ENCODE measurements at regions not wholly inside any gene's neighbourhood (a gene's known extent, or its start where the extent isn't known, plus 50 kb on each side); places are given as distances from the start of the nearest gene placed in this dataset.

- Histone ChIP-seq H3K4me3 (ENCODE audit: control insufficient read depth in 1 of 7, extremely low read depth in 1 of 7, insufficient read depth in 4 of 7, low read depth in 2 of 7, low read length in 6 of 7) (no peak overlapping the region), H3K9me3 (ENCODE audit: control extremely low read depth in 1 of 5, control insufficient read depth in 4 of 5, insufficient read depth in 2 of 5, low read depth in 1 of 5, low read length in 4 of 5) (peaks cover 0 to 4% (median 0%) of the 10 kb centered on the region in 5 experiments), H3K36me3 (ENCODE audit: control insufficient read depth in 4 of 4, insufficient read depth in 4 of 4, low read length in 3 of 4) (no peaks in the 10 kb centered on the region), H3K27ac (ENCODE audit: insufficient read depth in 1 of 2, low read depth in 1 of 2, low read length in 2 of 2, poor library complexity in 1 of 2, severe bottlenecking in 2 of 2) (no peak overlapping the region), H3K4me1 (ENCODE audit: control extremely low read depth in 1 of 4, control insufficient read depth in 4 of 4, insufficient read depth in 4 of 4, low read length in 3 of 4) (no peaks in the 10 kb centered on the region), H3K27me3 (replicated peaks in 2 of 5; ENCODE audit: control insufficient read depth in 4 of 5, insufficient read depth in 5 of 5, low read length in 4 of 5) (no peaks in the 10 kb centered on the region)
- WGBS (ENCODE audit: insufficient coverage) = no CpG with 5 or more reads among the region's 1 CpG
- POLR2A ChIA-PET = no interaction called here
- DNase-seq = no peak
- CTCF ChIA-PET = no interaction called here
These were observed 1114.4 kb downstream of the SLC16A7 start for GRCh38 chr12:60710246-60710645.

GRCh38 chr12:60714141-60714900 lies 1118.5 kb downstream of the SLC16A7 start:
- H3K4me3 ChIP-seq (ENCODE audit: control insufficient read depth in 1 of 7, extremely low read depth in 1 of 7, insufficient read depth in 4 of 7, low read depth in 2 of 7, low read length in 6 of 7) = no peak overlapping the region
- no peak for DNase-seq
- no peaks in the 10 kb centered on the region for H3K27me3 ChIP-seq (replicated peaks in 2 of 5; ENCODE audit: control insufficient read depth in 4 of 5, insufficient read depth in 5 of 5, low read length in 4 of 5)
- no peak overlapping the region for H3K27ac ChIP-seq (ENCODE audit: insufficient read depth in 1 of 2, low read depth in 1 of 2, low read length in 2 of 2, poor library complexity in 1 of 2, severe bottlenecking in 2 of 2)
- POLR2A ChIA-PET = no interaction called here
- CTCF ChIA-PET = no interaction called here
- WGBS (ENCODE audit: insufficient coverage) = no CpG with 5 or more reads among the region's 5 CpGs
- H3K36me3 ChIP-seq (ENCODE audit: control insufficient read depth in 4 of 4, insufficient read depth in 4 of 4, low read length in 3 of 4) = no peaks in the 10 kb centered on the region
- no peaks in the 10 kb centered on the region for H3K4me1 ChIP-seq (ENCODE audit: control extremely low read depth in 1 of 4, control insufficient read depth in 4 of 4, insufficient read depth in 4 of 4, low read length in 3 of 4)
- H3K9me3 ChIP-seq (ENCODE audit: control extremely low read depth in 1 of 5, control insufficient read depth in 4 of 5, insufficient read depth in 2 of 5, low read depth in 1 of 5, low read length in 4 of 5) = peaks cover 0 to under 1% (median 0%) of the 10 kb centered on the region in 5 experiments

GRCh38 chr12:60724475-60724874 lies 1128.6 kb downstream of the SLC16A7 start:
- ChIA-PET CTCF (no interaction called here), POLR2A (no interaction called here)
- H3K4me3 ChIP-seq (ENCODE audit: control insufficient read depth in 1 of 7, extremely low read depth in 1 of 7, insufficient read depth in 4 of 7, low read depth in 2 of 7, low read length in 6 of 7) = no peak overlapping the region
- no peaks in the 10 kb centered on the region for H3K4me1 ChIP-seq (ENCODE audit: control extremely low read depth in 1 of 4, control insufficient read depth in 4 of 4, insufficient read depth in 4 of 4, low read length in 3 of 4)
- H3K27ac ChIP-seq (ENCODE audit: insufficient read depth in 1 of 2, low read depth in 1 of 2, low read length in 2 of 2, poor library complexity in 1 of 2, severe bottlenecking in 2 of 2) = no peak overlapping the region
- H3K27me3 ChIP-seq (replicated peaks in 2 of 5; ENCODE audit: control insufficient read depth in 4 of 5, insufficient read depth in 5 of 5, low read length in 4 of 5) = no peaks in the 10 kb centered on the region
- DNase-seq = no peak
- H3K36me3 ChIP-seq (ENCODE audit: control insufficient read depth in 4 of 4, insufficient read depth in 4 of 4, low read length in 3 of 4) = no peaks in the 10 kb centered on the region
- no peaks in the 10 kb centered on the region for H3K9me3 ChIP-seq (ENCODE audit: control extremely low read depth in 1 of 5, control insufficient read depth in 4 of 5, insufficient read depth in 2 of 5, low read depth in 1 of 5, low read length in 4 of 5)
- no CpG with 5 or more reads among the region's 1 CpG for WGBS (ENCODE audit: insufficient coverage)

- no peak for DNase-seq
- POLR2A ChIA-PET = no interaction called here
- H3K4me1 ChIP-seq (ENCODE audit: control extremely low read depth in 1 of 4, control insufficient read depth in 4 of 4, insufficient read depth in 4 of 4, low read length in 3 of 4) = no peaks in the 10 kb centered on the region
- no peaks in the 10 kb centered on the region for H3K27me3 ChIP-seq (replicated peaks in 2 of 5; ENCODE audit: control insufficient read depth in 4 of 5, insufficient read depth in 5 of 5, low read length in 4 of 5)
- H3K4me3 ChIP-seq (ENCODE audit: control insufficient read depth in 1 of 7, extremely low read depth in 1 of 7, insufficient read depth in 4 of 7, low read depth in 2 of 7, low read length in 6 of 7) = no peak overlapping the region
- no peaks in the 10 kb centered on the region for H3K9me3 ChIP-seq (ENCODE audit: control extremely low read depth in 1 of 5, control insufficient read depth in 4 of 5, insufficient read depth in 2 of 5, low read depth in 1 of 5, low read length in 4 of 5)
- H3K36me3 ChIP-seq (ENCODE audit: control insufficient read depth in 4 of 4, insufficient read depth in 4 of 4, low read length in 3 of 4) = no peaks in the 10 kb centered on the region
- no peak overlapping the region for H3K27ac ChIP-seq (ENCODE audit: insufficient read depth in 1 of 2, low read depth in 1 of 2, low read length in 2 of 2, poor library complexity in 1 of 2, severe bottlenecking in 2 of 2)
- CTCF ChIA-PET = no interaction called here
These were observed 1129.2 kb downstream of the SLC16A7 start for GRCh38 chr12:60724984-60725383.

- H3K36me3 ChIP-seq (ENCODE audit: control insufficient read depth in 4 of 4, insufficient read depth in 4 of 4, low read length in 3 of 4) = no peaks in the 10 kb centered on the region
- H3K27me3 ChIP-seq (replicated peaks in 2 of 5; ENCODE audit: control insufficient read depth in 4 of 5, insufficient read depth in 5 of 5, low read length in 4 of 5) = no peaks in the 10 kb centered on the region
- no peak overlapping the region for H3K4me3 ChIP-seq (ENCODE audit: control insufficient read depth in 1 of 7, extremely low read depth in 1 of 7, insufficient read depth in 4 of 7, low read depth in 2 of 7, low read length in 6 of 7)
- no peaks in the 10 kb centered on the region for H3K4me1 ChIP-seq (ENCODE audit: control extremely low read depth in 1 of 4, control insufficient read depth in 4 of 4, insufficient read depth in 4 of 4, low read length in 3 of 4)
- POLR2A ChIA-PET = no interaction called here
- CTCF ChIA-PET = no interaction called here
- no peaks in the 10 kb centered on the region for H3K9me3 ChIP-seq (ENCODE audit: control extremely low read depth in 1 of 5, control insufficient read depth in 4 of 5, insufficient read depth in 2 of 5, low read depth in 1 of 5, low read length in 4 of 5)
- no CpG with 5 or more reads among the region's 1 CpG for WGBS (ENCODE audit: insufficient coverage)
- no peak overlapping the region for H3K27ac ChIP-seq (ENCODE audit: insufficient read depth in 1 of 2, low read depth in 1 of 2, low read length in 2 of 2, poor library complexity in 1 of 2, severe bottlenecking in 2 of 2)
- no peak for DNase-seq
These were observed 1156.8 kb downstream of the SLC16A7 start for GRCh38 chr12:60752589-60752988.

GRCh38 chr12:60758224-60758623 lies 1162.4 kb downstream of the SLC16A7 start:
- ChIA-PET CTCF (no interaction called here), POLR2A (no interaction called here)
- Histone ChIP-seq H3K36me3 (ENCODE audit: control insufficient read depth in 4 of 4, insufficient read depth in 4 of 4, low read length in 3 of 4) (no peaks in the 10 kb centered on the region), H3K4me1 (ENCODE audit: control extremely low read depth in 1 of 4, control insufficient read depth in 4 of 4, insufficient read depth in 4 of 4, low read length in 3 of 4) (no peaks in the 10 kb centered on the region), H3K27ac (ENCODE audit: insufficient read depth in 1 of 2, low read depth in 1 of 2, low read length in 2 of 2, poor library complexity in 1 of 2, severe bottlenecking in 2 of 2) (no peak overlapping the region), H3K27me3 (replicated peaks in 2 of 5; ENCODE audit: control insufficient read depth in 4 of 5, insufficient read depth in 5 of 5, low read length in 4 of 5) (no peaks in the 10 kb centered on the region), H3K4me3 (ENCODE audit: control insufficient read depth in 1 of 7, extremely low read depth in 1 of 7, insufficient read depth in 4 of 7, low read depth in 2 of 7, low read length in 6 of 7) (no peak overlapping the region), H3K9me3 (ENCODE audit: control extremely low read depth in 1 of 5, control insufficient read depth in 4 of 5, insufficient read depth in 2 of 5, low read depth in 1 of 5, low read length in 4 of 5) (no peaks in the 10 kb centered on the region)
- WGBS (ENCODE audit: insufficient coverage) = no CpG with 5 or more reads among the region's 1 CpG
- DNase-seq = no peak

- no peak for DNase-seq
- Histone ChIP-seq H3K4me3 (ENCODE audit: control insufficient read depth in 1 of 7, extremely low read depth in 1 of 7, insufficient read depth in 4 of 7, low read depth in 2 of 7, low read length in 6 of 7) (no peak overlapping the region), H3K4me1 (ENCODE audit: control extremely low read depth in 1 of 4, control insufficient read depth in 4 of 4, insufficient read depth in 4 of 4, low read length in 3 of 4) (no peaks in the 10 kb centered on the region), H3K9me3 (ENCODE audit: control extremely low read depth in 1 of 5, control insufficient read depth in 4 of 5, insufficient read depth in 2 of 5, low read depth in 1 of 5, low read length in 4 of 5) (no peaks in the 10 kb centered on the region), H3K27ac (ENCODE audit: insufficient read depth in 1 of 2, low read depth in 1 of 2, low read length in 2 of 2, poor library complexity in 1 of 2, severe bottlenecking in 2 of 2) (no peak overlapping the region), H3K27me3 (replicated peaks in 2 of 5; ENCODE audit: control insufficient read depth in 4 of 5, insufficient read depth in 5 of 5, low read length in 4 of 5) (no peaks in the 10 kb centered on the region), H3K36me3 (ENCODE audit: control insufficient read depth in 4 of 4, insufficient read depth in 4 of 4, low read length in 3 of 4) (no peaks in the 10 kb centered on the region)
- WGBS (ENCODE audit: insufficient coverage) = 100% methylated on average over 1 of the region's 1 CpG
- CTCF ChIA-PET = no interaction called here
- POLR2A ChIA-PET = no interaction called here
These were observed 1165.1 kb downstream of the SLC16A7 start for GRCh38 chr12:60760965-60761364.

Data from common myeloid progenitor, CD34-positive (primary cell).